SK-N-MC (cell line): ENCODE measurements at regions not wholly inside any gene's neighbourhood (a gene's known extent, or its start where the extent isn't known, plus 50 kb on each side); places are given as distances from the start of the nearest gene placed in this dataset.

Experiments used
- EZH2 ChIP-seq: fragments of 200-600 bp; sonication (generic); IDR thresholded peaks from one replicate; pipeline ENCODE4 v1.6.1; 2017; ENCODE audit warnings: antibody characterized with exemption
- POLR2AphosphoS5 ChIP-seq: IDR thresholded peaks from 2 replicates; pipeline ENCODE4 v1.6.1; 2012; ENCODE audit warnings: mild to moderate bottlenecking, low read depth, low read length, borderline replicate concordance

GRCh38 chr11:79626135-79627075, 185.6 kb upstream of the TENM4 start:
- TF ChIP-seq EZH2 (no peak), POLR2AphosphoS5 (no peak)
